Limb (tissue), 2 donors: ENCODE measurements at regions not wholly inside any gene's neighbourhood (a gene's known extent, or its start where the extent isn't known, plus 50 kb on each side); places are given as distances from the start of the nearest gene placed in this dataset.

ENCODE experiments used
- DNase-seq, 2 donors: peaks; one replicate each; pipeline ENCODE4 v3.0.0-alpha.2; 2016; ENCODE audit errors: extremely low spot score in 2 of 2

DNA sequence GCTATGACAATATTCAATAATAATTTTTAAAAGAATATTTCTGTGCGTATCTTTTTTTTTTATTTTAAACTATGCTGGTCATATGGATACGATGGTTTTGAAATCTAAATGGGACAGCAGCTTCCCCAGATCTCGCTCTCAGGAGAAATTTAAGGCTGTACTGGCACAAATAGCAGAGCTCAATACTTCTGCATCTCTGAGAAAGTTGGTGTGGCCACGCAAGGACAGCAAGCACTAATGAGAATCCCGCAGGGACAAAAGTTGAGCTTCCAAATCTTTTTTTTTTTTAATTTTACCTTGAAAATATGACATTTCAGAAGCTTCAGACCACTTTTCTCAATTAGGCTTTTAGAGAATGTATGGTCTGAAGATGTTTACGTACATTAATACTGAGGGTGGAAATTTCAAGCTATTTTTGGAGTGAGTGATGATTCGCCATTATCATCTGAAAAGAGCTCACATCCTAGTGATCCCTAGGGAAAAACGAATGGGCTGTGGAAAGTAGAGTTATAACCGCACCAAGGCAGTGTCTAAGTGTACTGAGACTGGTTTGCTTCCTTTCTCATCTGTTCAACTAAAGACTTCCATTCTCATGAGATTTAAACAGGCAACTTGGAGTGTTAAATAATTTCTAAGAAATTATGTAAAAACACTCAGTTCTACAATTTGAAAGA, 840.0 kb downstream of the C6orf118 start:
- no peak for DNase-seq

DNA sequence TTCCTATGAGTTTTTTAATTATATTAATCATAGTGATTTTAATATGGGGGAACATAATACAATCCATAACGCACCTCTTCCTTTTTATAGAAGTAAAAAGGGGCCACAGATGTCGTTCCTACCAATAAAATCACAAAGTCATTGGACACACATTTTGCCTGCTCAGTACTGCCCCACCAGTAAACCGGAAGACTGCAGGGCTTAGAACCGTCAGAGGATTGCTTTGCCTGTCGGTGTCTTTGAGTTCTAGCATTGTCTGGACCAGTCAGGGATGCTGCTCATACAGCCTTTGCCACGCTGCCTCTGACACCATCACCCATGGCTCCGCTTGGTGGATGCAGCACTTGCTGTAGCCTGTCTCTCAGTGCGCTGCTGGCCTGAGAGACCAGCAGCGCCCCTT, 853.6 kb downstream of the C6orf118 start:
- no peak for DNase-seq

DNA sequence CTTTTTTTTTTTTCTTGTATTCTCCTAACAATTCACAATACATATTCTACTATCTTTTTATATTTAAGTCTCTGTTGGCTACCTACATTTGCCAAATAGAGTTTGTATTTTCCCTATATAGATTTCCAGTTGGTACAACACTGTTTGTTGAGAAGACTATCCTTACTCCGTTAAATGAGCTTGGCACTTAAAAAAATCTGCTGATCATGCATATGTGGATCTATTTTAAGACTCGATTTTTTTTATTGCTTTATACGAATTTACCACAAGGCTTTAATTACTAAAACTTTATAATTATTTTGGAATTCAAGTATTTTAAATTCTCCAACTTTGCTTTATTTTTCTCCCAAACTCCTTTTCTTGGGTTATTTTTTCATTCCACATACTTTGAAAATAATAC, 855.6 kb downstream of the C6orf118 start:
- no peak for DNase-seq

DNA sequence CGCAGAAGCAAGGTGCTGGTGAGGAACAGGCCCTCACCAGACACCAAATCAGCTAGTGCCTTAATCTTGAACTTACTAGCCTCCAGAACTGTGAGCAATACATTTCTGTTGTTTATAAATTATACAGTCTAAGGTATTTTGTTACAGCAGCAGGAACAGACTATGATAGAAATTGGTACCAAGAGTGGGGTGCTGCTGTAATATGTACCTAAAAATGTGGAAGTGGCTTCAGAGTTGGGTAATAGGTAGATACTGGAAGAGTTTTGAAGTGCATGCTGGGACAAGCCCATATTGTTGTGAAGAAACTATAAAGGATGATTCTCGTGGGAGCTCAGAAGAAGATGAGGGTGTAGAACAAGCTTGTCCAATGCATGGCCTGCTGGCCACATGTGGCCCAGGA, 866.8 kb downstream of the C6orf118 start:
- no peak for DNase-seq

DNA sequence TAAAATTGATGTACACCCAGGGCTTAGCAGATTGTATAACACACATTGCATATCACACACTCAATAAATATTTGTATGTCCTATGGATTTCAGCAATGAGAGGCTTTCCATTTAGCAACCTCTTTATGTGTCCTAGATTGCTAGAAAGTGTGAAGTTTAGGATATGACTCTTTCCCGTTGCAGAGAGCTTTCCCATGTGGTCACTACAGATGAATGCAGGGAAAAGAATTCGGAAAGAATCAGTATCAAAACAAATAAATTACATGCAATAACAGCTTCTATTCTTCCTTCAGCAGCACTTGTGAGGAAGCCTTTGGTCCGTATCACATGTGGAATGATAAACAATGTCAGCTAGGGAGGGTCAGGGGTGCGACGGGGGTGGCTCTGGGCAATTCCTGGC, 870.1 kb downstream of the C6orf118 start:
- DNase-seq = no peak

DNA sequence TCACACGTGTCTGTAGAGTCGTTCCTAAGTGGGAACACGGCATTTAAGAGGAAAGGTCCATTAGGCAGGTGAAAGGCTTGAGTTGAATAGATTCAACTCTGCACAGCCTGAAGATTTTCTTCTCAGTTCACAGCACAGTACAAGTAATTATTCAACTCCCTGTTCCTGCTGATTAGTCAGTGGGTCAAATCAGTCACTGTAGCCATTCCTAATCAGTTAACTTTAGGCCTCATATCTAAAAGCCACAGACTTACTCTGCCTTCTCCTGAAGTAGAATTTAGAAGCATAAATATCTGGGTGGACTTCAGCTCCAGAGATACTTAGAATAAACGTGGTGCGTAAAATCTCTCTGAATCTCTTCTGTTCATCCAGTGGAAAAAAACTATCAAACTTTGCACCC, 872.4 kb downstream of the C6orf118 start:
- DNase-seq = no peak

DNA sequence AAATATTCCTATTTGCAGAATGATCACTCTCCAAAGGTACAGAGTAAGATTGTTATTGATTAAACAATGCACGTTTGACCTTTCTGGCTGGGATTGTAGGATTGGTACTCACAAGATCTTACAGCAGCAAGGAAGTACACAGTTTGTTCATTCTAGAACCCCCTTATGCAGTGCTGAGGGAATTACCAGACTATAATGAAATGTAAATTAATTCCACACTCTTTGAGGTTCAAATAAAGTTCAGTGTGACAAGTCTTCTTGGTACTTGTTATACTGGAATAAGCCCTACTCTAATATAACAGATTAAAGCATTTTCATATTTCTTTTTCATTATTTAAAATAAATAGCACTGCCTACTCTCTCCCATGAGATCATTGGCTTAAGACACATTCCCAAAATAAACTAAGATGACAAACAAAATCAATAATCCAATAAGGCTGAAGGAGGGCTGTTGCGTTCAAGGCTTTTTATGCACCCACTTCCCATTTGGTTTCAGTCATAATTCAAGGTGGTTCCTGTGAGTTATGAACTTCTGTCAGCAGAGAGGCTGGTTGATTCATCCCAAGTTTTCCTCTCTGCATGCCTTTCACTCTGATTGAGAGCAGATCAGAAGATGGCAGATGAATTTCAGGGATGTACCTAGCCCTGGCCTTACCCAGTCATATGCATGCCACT, 881.5 kb downstream of the C6orf118 start:
- DNase-seq = no peak

DNA sequence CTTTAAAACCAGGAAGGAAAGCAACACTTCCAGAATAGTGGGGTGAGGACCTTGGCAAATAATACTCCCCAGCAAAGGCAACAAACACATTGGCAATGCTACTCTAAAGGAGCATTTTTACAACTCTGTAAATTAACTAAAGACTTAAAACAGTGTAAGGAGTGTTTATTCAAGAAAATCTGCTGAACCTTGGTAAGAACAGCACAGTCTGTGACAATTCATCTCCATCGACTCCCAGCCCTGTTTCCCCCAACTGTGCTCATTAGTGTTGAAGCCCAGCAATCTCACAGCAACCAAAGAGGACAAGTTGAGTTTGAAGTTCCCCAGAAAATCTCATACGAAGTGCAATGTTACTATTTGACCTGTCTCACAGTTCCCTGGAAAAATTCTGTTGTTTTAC, 884.9 kb downstream of the C6orf118 start:
- DNase-seq = no peak

DNA sequence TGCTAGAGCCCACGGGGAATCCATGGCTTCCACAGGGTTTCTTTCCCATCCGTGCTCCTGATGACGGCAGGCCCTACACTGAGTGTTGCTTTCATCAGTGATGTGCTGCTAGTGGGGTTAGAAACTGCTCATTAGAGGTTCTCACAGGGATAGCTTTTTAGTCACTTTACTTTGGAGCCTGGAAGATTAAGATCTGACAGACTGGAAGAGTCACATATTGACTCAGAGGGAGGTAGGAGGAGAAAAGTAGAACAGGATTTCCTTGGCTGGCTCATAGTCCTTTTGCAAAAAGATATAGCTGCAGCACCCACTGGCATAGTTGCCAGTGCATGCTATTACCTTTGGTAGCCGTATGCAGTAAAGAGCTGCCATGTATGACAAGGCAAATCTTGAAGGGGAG, 890.3 kb downstream of the C6orf118 start:
- no peak for DNase-seq

DNA sequence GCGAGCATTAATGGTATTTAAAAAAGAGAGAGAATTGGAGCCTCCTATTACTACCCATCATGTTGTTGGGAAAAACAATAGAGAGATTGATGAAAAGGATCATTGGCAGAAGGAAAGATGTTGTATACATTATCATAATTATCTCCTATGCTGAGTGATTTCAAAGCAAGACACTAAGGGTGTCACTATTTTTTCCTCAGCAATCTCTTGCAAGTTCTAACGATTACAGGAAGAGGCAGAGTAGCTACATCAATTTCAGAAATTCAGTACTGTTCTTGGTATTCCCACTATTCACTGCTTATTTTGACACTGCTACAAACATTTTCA, 891.2 kb downstream of the C6orf118 start:
- no peak for DNase-seq

DNA sequence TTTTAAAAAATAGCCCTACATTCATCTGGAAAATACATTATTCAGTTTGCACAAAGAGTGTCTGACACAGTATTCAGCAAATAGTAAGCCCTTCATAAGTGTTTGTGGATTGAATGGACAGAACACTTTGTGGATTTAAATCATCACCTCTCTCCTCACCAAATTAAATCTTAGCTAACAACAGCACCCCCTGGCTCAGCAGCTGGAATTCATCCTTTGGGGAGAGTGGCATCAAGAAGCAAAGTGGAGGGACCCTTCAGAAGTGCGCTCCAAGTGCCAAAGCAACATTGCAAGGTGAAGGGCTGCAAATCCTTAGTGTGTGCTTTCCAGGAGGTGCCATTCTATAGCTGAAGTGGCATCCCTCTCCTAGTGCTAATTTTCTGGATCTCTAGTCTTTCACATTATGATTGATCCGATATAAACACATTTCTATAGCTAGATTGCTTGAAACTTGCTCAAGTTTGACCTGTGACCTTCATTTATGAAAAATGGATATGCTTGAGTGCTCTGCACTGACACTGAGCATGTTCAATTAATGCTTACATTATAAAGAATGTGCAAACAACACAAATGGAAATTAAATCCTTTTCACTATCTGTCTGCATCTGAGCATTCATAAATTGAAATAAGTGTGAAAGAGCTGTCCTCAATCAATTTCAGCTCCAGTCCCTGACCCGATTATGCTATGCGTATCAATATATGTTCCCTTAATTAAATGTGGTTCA, 891.7 kb downstream of the C6orf118 start:
- no peak for DNase-seq

DNA sequence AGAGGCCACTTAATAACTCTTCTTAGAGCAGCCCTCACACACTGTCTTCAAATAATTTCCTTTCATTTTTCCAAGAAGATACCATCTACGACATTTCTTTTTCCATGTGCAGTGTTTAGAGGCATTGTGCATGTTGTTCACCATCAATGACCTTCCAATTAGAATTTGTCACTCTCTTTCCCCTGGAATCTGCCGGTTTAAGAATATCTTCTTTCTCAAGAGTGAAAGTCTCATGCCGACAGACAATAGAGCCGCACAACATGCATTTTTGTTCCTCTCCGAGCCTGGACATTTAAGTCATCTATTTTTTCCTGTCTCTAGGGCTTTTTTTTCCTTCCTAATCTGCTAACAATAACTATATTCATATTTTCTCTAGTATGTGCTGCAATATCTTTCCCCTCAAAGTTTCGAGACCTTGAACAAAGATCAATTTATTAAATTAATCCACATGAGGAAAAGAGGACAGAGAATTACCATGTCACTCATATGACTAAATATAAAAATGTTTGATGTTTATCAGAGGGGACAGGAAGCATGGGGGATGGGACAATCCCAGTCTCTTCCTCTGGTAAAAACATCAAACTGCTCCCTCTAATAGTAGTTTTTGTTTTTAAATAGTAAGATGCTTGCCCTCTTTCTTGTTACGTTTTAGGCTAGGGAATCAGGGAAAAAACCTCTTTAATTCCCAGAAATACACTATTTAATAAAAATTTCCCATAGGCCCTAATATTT, 893.4 kb downstream of the C6orf118 start:
- no peak for DNase-seq

DNA sequence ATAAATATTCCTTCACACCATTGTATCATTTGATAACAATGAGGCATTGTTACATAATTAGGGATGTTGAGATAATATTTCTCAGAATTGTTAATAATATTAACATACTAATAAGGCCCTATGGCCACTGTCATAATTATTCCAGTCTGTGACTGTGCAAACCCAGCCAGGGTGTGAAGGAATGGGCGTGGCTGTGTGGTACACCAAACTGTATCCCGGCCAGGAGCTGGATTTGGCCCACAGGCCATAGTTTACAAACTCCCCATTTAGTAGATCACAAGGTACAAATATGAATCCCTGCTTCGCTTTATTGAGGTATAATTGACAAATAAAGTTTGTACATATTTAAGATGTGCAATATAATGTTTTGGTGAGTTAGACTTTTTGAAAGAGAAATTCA, 894.7 kb downstream of the C6orf118 start:
- DNase-seq = no peak

DNA sequence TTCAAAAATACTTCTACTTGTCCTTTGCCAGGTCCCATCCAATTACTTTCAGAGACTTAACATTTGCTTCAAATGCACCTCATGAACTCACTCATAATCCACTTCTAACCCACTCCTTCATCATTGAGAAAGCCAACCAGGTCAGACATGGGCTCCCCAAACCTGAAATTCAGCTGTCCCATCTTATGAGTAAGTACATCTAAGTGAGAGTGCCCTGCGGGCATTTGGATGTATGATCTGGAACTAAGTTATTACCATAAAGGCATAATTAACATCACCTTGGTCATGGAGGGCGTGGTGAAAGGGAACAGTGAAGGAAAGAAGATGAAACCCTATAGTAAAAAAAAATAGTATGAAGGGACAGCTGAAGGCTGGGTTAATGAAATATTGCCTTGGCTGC, 896.8 kb downstream of the C6orf118 start:
- DNase-seq = no peak

DNA sequence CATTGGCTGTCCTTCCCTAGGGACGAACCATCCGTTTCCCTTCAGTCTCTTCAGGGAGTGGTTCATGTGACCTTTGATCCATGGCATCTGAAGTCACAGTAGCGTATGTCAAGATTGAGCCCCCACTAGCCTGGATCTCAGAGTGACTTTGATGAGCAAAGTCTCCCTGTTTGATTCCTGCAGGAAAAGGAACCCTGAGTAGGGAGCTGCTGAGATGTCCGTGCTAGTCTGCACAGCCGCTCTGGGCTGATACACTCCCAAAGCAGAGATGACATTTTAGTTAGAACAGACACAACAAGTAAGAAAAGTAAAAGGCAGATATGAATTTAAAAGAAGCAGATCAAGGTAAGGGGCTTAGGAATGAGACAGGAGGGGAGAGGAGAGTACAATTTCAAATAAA, 899.4 kb downstream of the C6orf118 start:
- no peak for DNase-seq

DNA sequence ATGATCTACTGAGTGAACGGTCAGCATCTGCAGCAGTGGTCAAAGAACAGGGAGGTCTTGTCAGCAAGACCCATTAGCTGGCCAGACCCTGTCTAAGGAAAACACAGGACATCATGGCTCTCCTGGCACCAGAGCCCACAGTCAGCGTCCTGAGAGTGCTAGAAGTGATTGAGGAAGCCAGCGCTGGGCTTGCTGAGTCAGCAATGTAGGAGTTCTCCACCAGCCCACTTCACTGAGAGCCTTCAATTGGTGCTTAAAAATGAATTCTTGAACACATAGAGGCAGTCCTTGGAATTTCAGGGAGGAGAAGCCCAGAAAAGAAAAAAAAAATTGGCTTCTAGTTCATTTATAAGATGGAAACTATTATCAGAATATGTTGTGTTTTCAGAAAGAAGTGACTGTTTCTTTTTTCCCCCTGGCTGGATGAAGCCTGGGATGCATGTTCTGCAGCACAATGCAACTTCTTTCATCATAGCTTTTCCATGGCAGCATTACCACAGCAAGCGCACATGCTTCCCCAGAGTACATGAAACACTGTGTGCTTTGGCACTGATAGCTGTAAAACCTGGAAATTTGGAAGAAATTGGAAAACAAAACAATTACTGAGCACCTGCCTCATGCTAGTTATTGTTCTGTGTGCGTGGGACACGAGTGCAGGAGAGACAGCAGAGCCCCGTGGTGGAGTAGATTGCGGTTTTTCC, 899.9 kb downstream of the C6orf118 start:
- DNase-seq = no peak

DNA sequence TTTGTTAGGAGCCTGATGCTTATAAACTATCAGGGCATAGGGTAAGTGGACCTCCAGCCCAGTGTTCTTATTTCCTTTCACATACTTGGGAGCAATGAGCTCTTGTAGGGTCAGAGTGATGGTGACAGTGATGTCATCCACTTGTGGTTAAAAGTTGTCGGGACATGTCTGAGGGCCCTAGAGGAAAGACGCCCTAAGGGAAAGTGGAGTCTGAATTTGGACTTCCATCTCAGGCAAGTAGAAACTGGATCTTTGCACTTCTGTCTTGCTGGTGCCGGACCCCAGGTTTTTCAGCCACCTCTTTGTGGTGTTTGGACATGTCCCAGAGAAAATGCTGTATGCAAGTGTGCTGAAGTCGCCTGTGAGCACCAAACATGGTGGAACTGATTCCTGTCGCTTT, 900.5 kb downstream of the C6orf118 start:
- no peak for DNase-seq

DNA sequence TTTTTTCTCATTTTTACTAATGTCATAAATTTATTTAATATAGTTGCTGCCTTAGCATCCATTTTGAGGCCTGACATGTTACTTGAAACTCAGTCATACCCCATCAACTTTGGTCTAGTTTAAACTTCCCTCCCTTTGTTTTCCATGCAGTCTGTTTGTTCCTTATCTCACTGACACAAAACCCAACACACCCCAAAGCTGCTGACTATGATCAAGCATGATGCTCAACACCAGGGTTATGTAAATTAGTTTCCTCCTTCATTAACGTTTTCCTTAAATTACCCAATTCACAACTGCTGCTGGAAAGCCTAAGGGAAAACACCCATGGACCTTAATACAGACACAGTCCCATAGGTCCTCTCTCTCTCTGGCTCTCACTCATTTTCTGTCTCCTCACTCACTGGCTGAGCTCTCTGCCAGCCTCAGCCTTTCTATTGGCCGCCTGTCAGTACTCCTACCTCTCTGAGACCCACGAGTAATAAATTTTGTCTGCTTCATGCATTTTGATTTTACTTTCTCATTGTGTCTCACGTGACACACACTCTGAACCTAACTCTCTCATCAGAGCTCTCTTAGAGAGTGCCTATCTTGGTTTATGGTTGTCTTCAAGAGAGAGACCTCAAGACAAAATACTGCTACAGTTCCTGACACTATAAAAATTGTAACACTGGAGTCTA, 904.5 kb downstream of the C6orf118 start:
- no peak for DNase-seq

DNA sequence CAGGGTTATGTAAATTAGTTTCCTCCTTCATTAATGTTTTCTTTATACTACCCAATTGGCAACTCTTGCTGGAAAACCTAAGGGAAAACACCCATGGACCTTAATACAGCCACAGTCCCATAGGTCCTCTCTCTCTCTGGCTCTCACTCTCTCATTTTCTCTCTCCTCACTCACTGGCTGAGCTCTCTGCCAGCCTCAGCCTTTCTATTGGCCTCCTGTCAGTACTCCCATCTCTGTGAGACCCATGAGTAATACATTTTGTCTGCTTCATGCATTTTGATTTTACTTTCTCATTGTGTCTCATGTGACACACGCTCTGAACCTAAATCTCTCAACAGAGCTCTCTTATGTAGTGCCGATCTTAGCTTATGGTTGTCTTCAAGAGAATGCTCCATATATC, 907.5 kb downstream of the C6orf118 start:
- DNase-seq = no peak

DNA sequence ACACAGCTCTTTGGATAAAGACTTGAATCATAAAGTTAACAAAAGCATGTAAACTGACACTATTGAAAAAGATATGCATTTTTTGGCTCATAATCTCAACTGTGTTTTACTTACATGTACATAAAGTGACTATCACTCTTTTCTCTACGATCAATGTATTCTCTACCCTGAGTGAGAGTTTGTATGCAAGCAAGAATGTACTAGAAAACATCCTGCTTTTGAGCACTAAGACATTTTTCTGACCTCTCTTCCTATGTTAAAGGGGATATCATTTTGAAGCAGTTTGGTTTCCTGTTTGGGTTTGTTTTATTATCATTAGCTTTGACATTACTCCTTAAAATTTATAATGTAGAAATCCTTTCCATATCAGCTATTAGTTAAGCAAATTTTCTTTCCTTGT, 910.8 kb downstream of the C6orf118 start:
- DNase-seq = no peak
